ENCODE measurements at regions not wholly inside any gene's neighbourhood (a gene's known extent, or its start where the extent isn't known, plus 50 kb on each side); places are given as distances from the start of the nearest gene placed in this dataset.

DNA sequence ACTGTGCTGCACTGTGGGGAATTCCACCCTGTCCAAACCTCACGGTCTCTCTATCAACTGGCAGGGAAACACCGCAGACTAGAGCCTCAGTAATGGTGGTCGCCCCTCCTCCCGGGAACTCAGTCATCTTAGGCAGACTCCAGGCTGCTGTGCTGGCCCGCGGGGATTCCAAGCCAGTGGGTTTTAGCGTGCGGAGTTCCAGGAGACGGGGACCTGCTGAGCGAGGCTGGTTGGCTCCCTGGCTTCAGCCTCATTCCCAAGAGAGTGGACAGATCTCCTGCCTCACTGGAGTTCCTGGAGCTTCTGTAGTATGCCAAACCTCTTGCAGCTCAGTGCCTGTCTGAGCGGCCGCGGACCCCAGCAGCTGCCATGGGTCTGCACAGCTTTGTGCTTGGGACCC, 455.6 kb downstream of the CCDC91 start:
- TF ChIP-seq EZH2 (IDR thresholded peaks at IDR 0.05; ENCODE audit: low read length): no peak
- TF ChIP-seq CTCF (optimal IDR thresholded peaks at IDR 0.05 in 1 of 3, IDR thresholded peaks at IDR 0.05 in 1 of 3, conservative IDR thresholded peaks at IDR 0.05 in 1 of 3; ENCODE audit: extremely low read depth in 1 of 3, insufficient read depth in 2 of 3, low read length in 3 of 3): no peak
- no peaks in the 10 kb centered on the region for H3K79me2 ChIP-seq (ENCODE audit: control insufficient read depth, insufficient read depth, low read length)
- no peak overlapping the region for H3K4me2 ChIP-seq (ENCODE audit: control insufficient read depth, extremely low read depth, insufficient read depth, low read depth, low read length)
- H4K20me1 ChIP-seq (ENCODE audit: control insufficient read depth, extremely low read depth, insufficient read depth, low read length): no peaks in the 10 kb centered on the region
- no peaks in the 10 kb centered on the region for H3K36me3 ChIP-seq (ENCODE audit: control insufficient read depth in 2 of 2, extremely low read depth in 1 of 2, insufficient read depth in 2 of 2, low read length in 2 of 2)
- H3K27ac ChIP-seq (ENCODE audit: control insufficient read depth, insufficient read depth, low read length): no peak overlapping the region
- DNase-seq (ENCODE audit: low read depth, low spot score): no peak
- H3K4me1 ChIP-seq (ENCODE audit: control insufficient read depth, extremely low read depth, insufficient read depth, low read length): no peaks in the 10 kb centered on the region
- H2AFZ ChIP-seq (ENCODE audit: control insufficient read depth, low read length): no peak overlapping the region
- H3K9me1 ChIP-seq (ENCODE audit: control insufficient read depth, extremely low read depth, insufficient read depth, low read length): no peaks in the 10 kb centered on the region
- H3K4me3 ChIP-seq (ENCODE audit: control insufficient read depth in 2 of 3, extremely low read depth in 1 of 3, insufficient read depth in 2 of 3, low read depth in 1 of 3, low read length in 3 of 3): no peak overlapping the region
- dilution Hi-C loops (cut with MboI; ENCODE audit: extremely low pct_ligation_motif_present, low sequenced_read_pairs): no loop called here
- no peaks in the 10 kb centered on the region for H3K9me3 ChIP-seq (ENCODE audit: control insufficient read depth, low read depth, low read length)
- H3K9ac ChIP-seq (ENCODE audit: control insufficient read depth, extremely low read depth, insufficient read depth, low read length): no peak overlapping the region
- FAIRE-seq: no peak
- H3K27me3 ChIP-seq (ENCODE audit: control insufficient read depth, extremely low read depth, insufficient read depth, low read length): no peaks in the 10 kb centered on the region

DNA sequence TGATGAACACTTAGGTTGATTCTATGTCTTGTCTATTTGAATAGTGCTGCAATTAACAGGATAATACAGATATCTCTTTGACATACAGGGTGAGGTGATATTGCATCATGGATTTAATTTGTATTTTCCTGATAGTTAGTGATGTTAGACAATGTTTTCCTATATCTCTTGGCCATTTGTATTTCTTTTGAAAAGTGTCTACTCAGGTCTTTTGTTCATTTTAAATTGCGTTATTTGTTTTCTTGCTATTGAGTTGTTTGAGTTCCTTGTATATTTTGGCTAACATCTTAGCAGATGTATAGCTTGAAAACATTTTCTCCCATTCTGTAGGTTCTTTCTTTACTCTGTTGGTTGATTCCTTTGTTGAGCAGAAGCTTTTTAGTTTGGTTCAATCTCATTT, 460.6 kb downstream of the CCDC91 start:
- FAIRE-seq: no peak
- DNase-seq (ENCODE audit: low read depth, low spot score): no peak
- H3K4me3 ChIP-seq (ENCODE audit: control insufficient read depth in 2 of 3, extremely low read depth in 1 of 3, insufficient read depth in 2 of 3, low read depth in 1 of 3, low read length in 3 of 3): no peak overlapping the region

More for the DNA sequence above, 460.6 kb downstream of the CCDC91 start:
- H3K9me3 ChIP-seq (ENCODE audit: control insufficient read depth, low read depth, low read length): no peaks in the 10 kb centered on the region
- no peak overlapping the region for H2AFZ ChIP-seq (ENCODE audit: control insufficient read depth, low read length)
- H4K20me1 ChIP-seq (ENCODE audit: control insufficient read depth, extremely low read depth, insufficient read depth, low read length): no peaks in the 10 kb centered on the region
- no peaks in the 10 kb centered on the region for H3K9me1 ChIP-seq (ENCODE audit: control insufficient read depth, extremely low read depth, insufficient read depth, low read length)
- H3K27ac ChIP-seq (ENCODE audit: control insufficient read depth, insufficient read depth, low read length): no peak overlapping the region
- no peaks in the 10 kb centered on the region for H3K79me2 ChIP-seq (ENCODE audit: control insufficient read depth, insufficient read depth, low read length)
- dilution Hi-C loops (cut with MboI; ENCODE audit: extremely low pct_ligation_motif_present, low sequenced_read_pairs): no loop called here
- no peak overlapping the region for H3K9ac ChIP-seq (ENCODE audit: control insufficient read depth, extremely low read depth, insufficient read depth, low read length)
- H3K36me3 ChIP-seq (ENCODE audit: control insufficient read depth in 2 of 2, extremely low read depth in 1 of 2, insufficient read depth in 2 of 2, low read length in 2 of 2): no peaks in the 10 kb centered on the region
- no peaks in the 10 kb centered on the region for H3K4me1 ChIP-seq (ENCODE audit: control insufficient read depth, extremely low read depth, insufficient read depth, low read length)
- no peak overlapping the region for H3K4me2 ChIP-seq (ENCODE audit: control insufficient read depth, extremely low read depth, insufficient read depth, low read depth, low read length)
- no peaks in the 10 kb centered on the region for H3K27me3 ChIP-seq (ENCODE audit: control insufficient read depth, extremely low read depth, insufficient read depth, low read length)
- TF ChIP-seq CTCF (optimal IDR thresholded peaks at IDR 0.05 in 1 of 3, IDR thresholded peaks at IDR 0.05 in 1 of 3, conservative IDR thresholded peaks at IDR 0.05 in 1 of 3; ENCODE audit: extremely low read depth in 1 of 3, insufficient read depth in 2 of 3, low read length in 3 of 3): no peak
- TF ChIP-seq EZH2 (IDR thresholded peaks at IDR 0.05; ENCODE audit: low read length): no peak

Measured in keratinocyte (primary cell).